ENCODE measurements at regions not wholly inside any gene's neighbourhood (a gene's known extent, or its start where the extent isn't known, plus 50 kb on each side); places are given as distances from the start of the nearest gene placed in this dataset.

DNA sequence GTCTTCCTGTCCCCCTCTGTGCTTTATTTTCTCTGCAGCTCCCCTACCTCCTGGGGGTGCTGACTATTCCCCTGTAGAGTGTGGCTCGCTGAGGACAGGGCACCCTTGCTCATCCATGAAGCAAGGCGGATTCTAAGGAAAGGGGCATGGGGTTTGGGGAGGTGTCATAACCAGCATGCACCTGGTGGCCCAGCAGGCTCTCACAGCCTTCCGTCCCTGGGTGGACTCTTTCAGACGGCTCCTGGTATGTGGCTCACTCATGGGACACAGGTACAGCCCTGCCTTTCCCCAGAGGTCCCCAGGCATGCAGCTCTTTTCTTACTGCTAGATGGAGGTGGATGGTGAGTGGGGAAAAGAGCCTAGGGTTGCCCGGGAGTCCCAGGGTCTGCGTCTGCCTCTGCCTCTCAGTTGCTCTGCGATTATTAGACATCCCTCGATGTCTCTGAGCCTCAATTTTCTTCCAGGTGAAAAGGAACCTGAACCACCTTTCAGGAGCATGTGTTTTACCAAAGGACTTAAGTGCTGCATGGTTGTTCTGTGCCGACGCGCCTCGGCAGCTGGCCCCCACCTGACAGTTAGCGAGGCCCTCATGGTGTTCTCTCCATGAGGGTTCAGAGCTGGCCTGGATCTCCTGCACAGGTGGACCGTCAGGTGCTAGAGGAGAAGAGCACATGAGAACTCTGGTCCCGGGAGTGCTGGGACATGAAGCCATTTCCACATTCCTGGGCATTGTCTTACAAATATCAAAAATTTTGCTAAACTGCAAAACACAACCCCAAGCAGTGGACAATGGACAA is 172.5 kb upstream of the SHH start:
- no peak for DNase-seq

GRCh38 chr7:155984028-155984580 is 171.8 kb upstream of the SHH start:
- no peak for DNase-seq

- DNase-seq, result no peak
These were observed 171.0 kb upstream of the SHH start for GRCh38 chr7:155983176-155983815.

DNA sequence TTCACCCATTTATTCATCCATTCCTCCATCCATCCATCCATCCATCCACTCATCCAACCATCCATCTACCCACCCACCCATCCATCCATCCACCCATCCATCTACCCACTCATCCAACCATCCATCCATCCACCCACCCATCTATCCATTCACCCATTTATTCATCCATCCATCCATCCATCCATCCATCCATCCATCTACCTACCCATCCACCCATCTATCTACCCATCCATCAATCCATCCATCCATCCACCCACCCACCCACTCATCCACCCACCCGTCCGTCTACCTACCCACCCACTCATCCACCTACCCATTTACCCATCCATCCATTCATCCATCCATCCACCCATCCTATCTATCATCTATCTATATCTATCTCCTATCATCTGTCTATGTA is 169.4 kb upstream of the SHH start:
- DNase-seq, result no peak

GRCh38 chr7:155980841-155981240 is 168.6 kb upstream of the SHH start:
- no peak for DNase-seq

DNA sequence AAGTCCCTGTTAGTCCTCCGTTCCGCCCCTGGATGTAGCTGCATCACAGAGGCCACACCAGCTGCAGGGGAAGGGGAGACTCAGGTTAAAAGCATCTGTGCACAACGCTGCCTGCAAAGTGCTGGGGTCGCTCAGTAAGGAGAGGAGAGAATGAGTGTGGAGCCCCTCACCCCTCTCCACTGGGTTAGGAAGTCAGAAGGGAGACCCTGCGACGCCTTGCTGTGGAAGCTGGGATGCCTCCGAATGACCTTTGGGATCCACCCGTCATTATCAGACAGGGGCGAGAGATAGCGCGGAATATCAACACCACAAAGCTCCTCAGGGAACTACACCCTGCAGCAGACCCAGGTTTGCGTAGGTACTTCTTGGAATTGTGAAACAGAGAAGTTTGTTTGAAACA is 167.7 kb upstream of the SHH start:
- no peak for DNase-seq

GRCh38 chr7:155979566-155979965 is 167.3 kb upstream of the SHH start:
- no peak for DNase-seq

DNA sequence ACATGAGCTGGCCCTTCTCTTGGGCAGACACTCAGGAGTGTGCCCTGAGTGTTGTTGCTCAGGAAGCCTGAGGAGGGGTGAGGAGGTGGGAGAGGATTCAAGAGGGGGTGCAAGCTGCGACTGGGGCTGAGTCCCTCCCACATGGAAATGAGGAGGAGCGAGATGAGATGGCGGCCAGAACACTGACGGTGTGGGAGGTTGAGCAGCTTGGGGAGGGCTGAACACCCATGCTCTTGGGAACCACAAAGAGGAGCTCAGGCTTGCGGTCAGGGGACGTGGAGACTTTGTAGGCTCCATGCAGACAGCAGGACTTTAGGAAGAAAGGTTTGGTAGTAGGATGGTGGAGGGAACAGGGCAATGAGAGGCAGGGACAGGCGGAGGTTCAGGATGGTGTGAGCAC is 163.2 kb upstream of the SHH start:
- DNase-seq, result no peak

GRCh38 chr7:155974186-155974897 is 162.1 kb upstream of the SHH start:
- no peak for DNase-seq

- no peak for DNase-seq
These were observed 161.3 kb upstream of the SHH start for GRCh38 chr7:155973451-155973997.

DNA sequence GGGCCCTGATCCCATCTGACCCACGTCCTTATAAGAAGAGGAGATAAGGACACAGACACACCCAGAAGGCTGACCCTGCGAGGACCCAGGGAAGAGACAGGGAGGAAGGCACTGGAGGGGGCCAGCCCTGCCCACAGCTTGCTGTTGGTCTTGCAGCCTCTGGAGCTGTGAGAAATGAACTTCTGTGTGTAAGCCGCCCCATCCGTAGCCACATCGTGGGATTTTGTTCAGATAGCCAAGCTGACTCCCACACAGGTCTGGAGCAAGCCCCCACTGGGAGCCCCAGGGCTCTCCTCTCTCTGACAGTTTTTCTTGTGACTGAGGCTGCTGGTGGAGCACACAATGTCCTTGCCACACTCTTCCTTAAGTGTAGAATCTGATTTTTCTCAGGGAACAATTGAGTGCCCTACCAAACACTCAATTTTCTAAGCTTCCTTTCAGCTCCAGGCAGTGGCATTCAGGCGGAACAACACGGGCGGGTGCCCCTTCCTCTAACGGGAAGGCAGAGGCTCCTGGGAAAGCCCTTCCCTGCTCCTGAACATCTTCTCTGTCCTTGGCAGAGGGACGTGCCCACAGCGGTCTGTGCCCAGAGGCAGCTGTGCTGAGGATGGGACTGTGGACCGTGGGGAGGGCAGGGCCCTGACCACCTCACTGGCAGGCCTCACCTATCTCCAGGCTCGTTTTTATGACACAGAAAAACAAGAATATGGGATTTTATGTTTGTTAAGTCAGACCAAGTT is 160.6 kb upstream of the SHH start:
- no peak for DNase-seq

DNA sequence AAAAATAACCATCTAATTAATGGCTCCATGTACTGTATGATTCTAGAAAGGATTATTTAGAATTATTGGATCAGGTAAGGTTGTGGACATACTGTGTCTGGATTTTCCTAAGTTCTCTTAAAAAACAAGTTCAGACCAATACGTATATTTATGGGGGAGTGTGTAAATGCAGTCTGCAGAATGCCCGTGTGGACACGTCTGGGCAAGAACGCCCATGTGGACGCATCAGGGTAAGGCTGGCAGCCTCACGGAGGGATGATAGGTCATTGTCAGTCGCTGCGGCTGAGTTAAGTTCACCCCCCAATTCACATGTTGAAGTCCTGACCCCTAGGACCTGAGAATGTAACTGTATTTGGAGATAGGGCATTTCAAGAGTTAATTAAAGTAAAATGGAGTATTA is 160.0 kb upstream of the SHH start:
- no peak for DNase-seq

DNA sequence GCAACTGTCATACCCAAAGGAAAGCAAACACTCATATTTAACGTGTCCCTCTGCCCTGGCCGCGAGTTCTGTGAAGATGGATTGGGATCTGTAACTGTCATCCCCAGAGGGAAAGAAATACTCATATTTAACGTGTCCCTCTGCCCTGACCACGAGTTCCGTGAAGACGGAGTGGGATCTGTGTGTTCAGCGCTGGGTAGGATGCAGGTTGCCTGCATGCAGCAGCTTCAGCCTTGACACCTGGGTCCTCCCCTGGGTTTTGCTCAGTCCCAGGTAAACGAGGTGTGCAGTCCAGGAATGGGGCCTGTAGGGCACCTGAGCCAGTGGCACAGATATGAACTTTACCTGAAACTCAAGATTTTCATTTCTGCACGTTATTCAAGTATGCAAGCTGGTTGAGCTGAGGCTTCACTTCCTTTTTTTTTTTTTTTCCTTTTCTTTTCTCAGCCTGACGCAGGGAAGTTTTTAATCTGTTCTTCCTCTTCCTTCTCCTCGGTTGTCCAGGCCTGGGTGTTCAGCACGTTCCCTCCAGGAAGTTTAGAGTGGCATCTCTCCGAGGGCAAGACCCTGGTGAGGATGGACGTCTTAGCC is 159.0 kb upstream of the SHH start:
- DNase-seq, result no peak

- DNase-seq, result no peak
These were observed 157.1 kb upstream of the SHH start for GRCh38 chr7:155969192-155969929.

GRCh38 chr7:155965010-155965409 is 152.7 kb upstream of the SHH start:
- DNase-seq, result no peak

GRCh38 chr7:155964543-155964942 is 152.3 kb upstream of the SHH start:
- DNase-seq, result no peak

DNA sequence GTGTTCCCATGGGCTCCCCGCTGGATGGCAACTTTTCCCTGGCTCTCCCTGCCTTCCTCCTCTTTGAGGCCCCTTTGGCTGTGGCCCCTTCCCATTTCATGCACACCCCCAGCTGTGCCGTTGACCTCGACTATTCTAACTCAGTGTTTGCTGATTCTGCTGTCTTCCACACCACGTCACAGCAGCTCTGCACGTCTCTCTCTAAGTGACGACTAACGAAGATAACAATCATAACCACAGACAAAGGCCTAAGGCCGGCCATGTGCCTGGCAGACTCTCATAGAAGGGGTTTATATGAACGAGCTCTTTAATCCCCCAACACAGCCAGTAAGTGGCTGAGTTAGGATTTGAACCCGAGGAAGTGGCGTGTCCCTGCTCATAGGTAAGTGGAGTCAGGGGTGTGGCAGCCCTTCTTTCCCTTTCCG is 151.5 kb upstream of the SHH start:
- no peak for DNase-seq

DNA sequence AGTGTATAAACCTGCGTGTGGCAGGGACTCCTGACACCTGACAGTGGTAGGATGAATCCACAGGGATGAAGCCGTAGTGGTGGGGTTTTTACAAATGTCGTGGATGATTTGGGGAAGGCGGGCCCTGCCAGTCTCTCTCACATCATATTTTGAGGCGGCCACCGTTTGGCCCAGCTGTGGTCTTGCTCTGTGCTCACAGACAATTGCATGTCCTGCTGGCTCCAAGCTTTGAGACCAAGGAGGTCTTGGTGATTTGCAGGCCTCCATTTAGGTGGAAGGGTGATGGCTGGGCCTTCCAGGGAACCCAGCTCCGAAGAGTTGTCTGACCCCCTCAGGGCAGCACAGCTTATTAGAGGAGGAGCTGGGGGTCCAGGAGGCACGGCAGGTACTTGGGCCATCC is 151.1 kb upstream of the SHH start:
- no peak for DNase-seq

DNA sequence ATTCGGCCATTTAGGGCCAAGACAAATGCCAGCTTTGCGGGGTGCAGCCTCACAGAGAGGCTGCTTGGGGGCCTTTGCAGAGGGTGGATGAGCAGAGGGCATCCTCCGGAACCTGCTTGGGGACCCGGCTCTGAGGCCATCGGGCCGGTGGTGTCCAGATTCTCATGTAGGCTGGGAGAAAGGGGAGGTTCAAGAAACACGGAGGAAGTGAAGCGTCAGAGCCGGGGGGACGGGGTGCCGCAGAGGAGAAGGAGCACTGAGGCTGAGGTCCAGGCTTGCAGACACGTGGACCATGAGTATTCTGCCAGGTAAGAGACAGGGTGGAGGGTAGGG is 150.7 kb upstream of the SHH start:
- DNase-seq, result no peak

DNA sequence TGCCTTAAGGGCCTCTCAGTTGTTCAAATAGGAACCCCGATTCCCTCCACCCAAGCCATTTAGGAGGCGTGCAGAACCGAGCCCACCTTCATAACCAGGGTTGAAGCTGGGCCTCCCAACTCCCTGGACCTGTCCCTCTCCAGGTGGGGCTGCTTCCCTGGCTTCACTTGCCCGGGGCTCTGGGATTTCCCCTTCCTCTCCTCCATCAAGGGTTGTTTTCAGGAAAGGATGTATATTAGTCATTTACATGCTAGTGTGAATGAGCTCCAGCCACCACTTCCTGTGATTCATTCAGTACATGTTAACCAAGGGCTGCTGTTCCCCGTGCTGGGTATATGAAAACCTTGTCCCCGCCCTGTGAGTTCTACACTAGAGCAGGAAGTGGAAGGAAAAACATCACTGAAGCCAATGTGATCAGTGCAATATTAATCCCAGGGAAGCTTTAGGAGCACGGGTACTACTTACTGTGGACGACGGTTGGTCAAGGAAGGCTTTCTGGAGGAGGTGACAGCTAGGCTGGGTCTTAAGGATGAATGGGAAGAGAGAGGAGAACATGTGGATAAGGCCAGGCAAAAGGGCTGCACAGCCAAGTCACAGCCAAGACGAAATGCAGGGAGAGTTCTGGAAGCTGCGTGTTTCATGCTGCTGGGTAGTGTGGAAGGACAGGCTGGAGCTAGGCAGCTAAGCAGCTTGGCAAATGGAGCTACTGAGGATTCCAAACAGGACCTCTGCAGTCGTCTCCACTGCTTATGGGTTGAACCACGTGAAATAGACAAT is 150.1 kb upstream of the SHH start:
- DNase-seq, result no peak

Measured in right forelimb (tissue), 1 donor.